ENCODE measurements at regions not wholly inside any gene's neighbourhood (a gene's known extent, or its start where the extent isn't known, plus 50 kb on each side); places are given as distances from the start of the nearest gene placed in this dataset.
A peak's percentile ranks its signal among the peaks of the same experiment; 100 is the strongest.

DNA sequence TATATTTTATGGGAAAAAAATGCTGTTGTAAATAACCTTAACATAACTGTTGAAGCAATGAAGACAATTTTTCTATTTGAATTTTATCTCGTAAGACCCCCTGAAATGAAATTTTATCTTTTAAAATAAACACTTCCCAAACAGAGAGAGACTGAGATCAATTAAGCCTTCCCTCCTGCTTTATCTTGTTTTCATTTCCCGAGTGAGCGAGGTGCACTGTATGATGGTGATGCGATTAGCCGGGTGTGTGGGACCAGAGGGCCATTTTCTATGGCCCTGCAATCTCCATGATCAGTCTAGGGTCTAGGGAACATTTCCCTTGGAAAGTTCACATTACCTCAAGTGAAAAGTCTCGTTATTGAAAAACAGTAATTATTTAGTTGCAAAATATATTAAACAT lies 134.1 kb upstream of the MID1 start:
- peak overlapping the region; percentile 80 for H4K91ac ChIP-seq (ENCODE audit: insufficient read depth, low read depth, low read length)
- intact Hi-C loops (cut with micrococcal nuclease), result no loop called here

More for the DNA sequence above, 134.1 kb upstream of the MID1 start:
- Histone ChIP-seq H3K23ac (ENCODE audit: low read depth, low read length) (no peak overlapping the region), H3K14ac (replicated peaks; ENCODE audit: low read depth, low read length) (no peak overlapping the region), H3K4ac (ENCODE audit: low read depth, low read length) (peak overlapping the region; percentile 54; the same call in 1 of the 2 replicates), H2AFZ (replicated peaks; ENCODE audit: low read length, poor library complexity) (no peak overlapping the region), H3K79me1 (ENCODE audit: low read depth in 1 of 2, low read length in 2 of 2) (no peaks in the 10 kb centered on the region), H4K8ac (ENCODE audit: low read depth in 2 of 2, low read length in 2 of 2) (peak overlapping the region; percentile 38 to 52; a peak in 1 of 4 replicates), H3K9ac (ENCODE audit: low read depth, low read length) (no peak overlapping the region), H2BK5ac (ENCODE audit: low read depth, low read length, poor library complexity, severe bottlenecking) (peak overlapping the region; percentile 59), H3K18ac (ENCODE audit: low read depth, low read length) (no peak overlapping the region), H3K56ac (ENCODE audit: extremely low read depth, insufficient read depth, low read length) (no peak overlapping the region), H2BK15ac (ENCODE audit: low read depth, low read length) (no peak overlapping the region), H3K27ac (ENCODE audit: insufficient read depth, low read length) (peak overlapping the region; percentile 65), H2BK120ac (ENCODE audit: low read depth, low read length) (peak overlapping the region; percentile 59; the same call in 1 of the 2 replicates), H4K5ac (ENCODE audit: low read depth, low read length) (no peak overlapping the region), H3K27me3 (ENCODE audit: control insufficient read depth, insufficient read depth, low read length) (no peaks in the 10 kb centered on the region), H3K36me3 (ENCODE audit: control insufficient read depth, insufficient read depth, low read length) (no peaks in the 10 kb centered on the region), H3K4me2 (ENCODE audit: low read depth, low read length) (no peak overlapping the region), H3K4me3 (ENCODE audit: insufficient read depth, low read depth, low read length) (no peak overlapping the region), H3K9me1 (ENCODE audit: insufficient read depth, low read length) (peaks cover 2% of the 10 kb centered on the region; the same call in 1 of the 2 replicates), H2AK5ac (ENCODE audit: low read depth, low read length) (peak overlapping the region; percentile 79; the same call in 1 of the 2 replicates), H4K20me1 (ENCODE audit: insufficient read depth, low read length) (no peaks in the 10 kb centered on the region), H3K4me1 (ENCODE audit: control insufficient read depth, insufficient read depth, low read length) (0 out of 2 replicates have a peak, but pooled peaks cover 2% of the 10 kb centered on the region), H2BK20ac (ENCODE audit: low read depth, low read length) (peak overlapping the region; percentile 20; the same call in 1 of the 2 replicates), H2AK9ac (replicated peaks; ENCODE audit: low read depth, low read length, poor library complexity) (no peak overlapping the region), H3K9me3 (ENCODE audit: control insufficient read depth, insufficient read depth, low read length) (no peaks in the 10 kb centered on the region)
- DNase-seq (no peak), ATAC-seq (ENCODE audit: low read depth) (no peak)
- dilution Hi-C loops (cut with HindIII; ENCODE audit: low sequenced_read_pairs, unreplicated experiment), result no loop called here
- ChIA-PET POLR2A (ENCODE audit: unreplicated experiment) (no interaction called here), CTCF (no interaction called here)
- in situ Hi-C loops (cut with MboI; ENCODE audit: low sequenced_read_pairs), result no loop called here
- no TSS peak for BruUV-seq (replicated peaks)
- WGBS, 2 experiments (ENCODE audit: extremely low coverage in 2 of 2, insufficient read length in 1 of 2), result no CpG with 5 or more reads among the region's 6 CpGs
- TF ChIP-seq POLR2A (IDR thresholded peaks at IDR 0.05; ENCODE audit: low read depth, low read length) (no peak), RFX5 (IDR thresholded peaks at IDR 0.05; ENCODE audit: low read depth, low read length) (no peak), ELK1 (IDR thresholded peaks at IDR 0.05; ENCODE audit: borderline replicate concordance, low read depth, low read length) (no peak), SMC3 (IDR thresholded peaks at IDR 0.05; ENCODE audit: low read depth, low read length) (no peak), RCOR1 (IDR thresholded peaks at IDR 0.05; ENCODE audit: insufficient replicate concordance, low read length) (no peak), MAZ (IDR thresholded peaks at IDR 0.05; ENCODE audit: borderline replicate concordance, low read depth, low read length) (no peak), USF2 (IDR thresholded peaks at IDR 0.05; ENCODE audit: low read depth, low read length) (no peak), MAFK (IDR thresholded peaks at IDR 0.05; ENCODE audit: low read depth, low read length) (no peak), FOS (IDR thresholded peaks at IDR 0.05; ENCODE audit: low read depth, low read length) (no peak), CEBPB (IDR thresholded peaks at IDR 0.05; ENCODE audit: low read depth, low read length) (no peak), BHLHE40 (IDR thresholded peaks at IDR 0.05; ENCODE audit: low read depth, low read length) (no peak), NFE2L2 (IDR thresholded peaks at IDR 0.05; ENCODE audit: low read depth, low read length) (no peak), CHD1 (IDR thresholded peaks at IDR 0.05; ENCODE audit: low read depth, low read length) (no peak), MXI1 (IDR thresholded peaks at IDR 0.05; ENCODE audit: borderline replicate concordance, low read depth, low read length) (no peak), RAD21 (IDR thresholded peaks at IDR 0.05; ENCODE audit: low read length) (no peak)
- TF ChIP-seq, protein P1, sequence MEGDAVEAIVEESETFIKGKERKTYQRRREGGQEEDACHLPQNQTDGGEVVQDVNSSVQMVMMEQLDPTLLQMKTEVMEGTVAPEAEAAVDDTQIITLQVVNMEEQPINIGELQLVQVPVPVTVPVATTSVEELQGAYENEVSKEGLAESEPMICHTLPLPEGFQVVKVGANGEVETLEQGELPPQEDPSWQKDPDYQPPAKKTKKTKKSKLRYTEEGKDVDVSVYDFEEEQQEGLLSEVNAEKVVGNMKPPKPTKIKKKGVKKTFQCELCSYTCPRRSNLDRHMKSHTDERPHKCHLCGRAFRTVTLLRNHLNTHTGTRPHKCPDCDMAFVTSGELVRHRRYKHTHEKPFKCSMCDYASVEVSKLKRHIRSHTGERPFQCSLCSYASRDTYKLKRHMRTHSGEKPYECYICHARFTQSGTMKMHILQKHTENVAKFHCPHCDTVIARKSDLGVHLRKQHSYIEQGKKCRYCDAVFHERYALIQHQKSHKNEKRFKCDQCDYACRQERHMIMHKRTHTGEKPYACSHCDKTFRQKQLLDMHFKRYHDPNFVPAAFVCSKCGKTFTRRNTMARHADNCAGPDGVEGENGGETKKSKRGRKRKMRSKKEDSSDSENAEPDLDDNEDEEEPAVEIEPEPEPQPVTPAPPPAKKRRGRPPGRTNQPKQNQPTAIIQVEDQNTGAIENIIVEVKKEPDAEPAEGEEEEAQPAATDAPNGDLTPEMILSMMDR (conservative IDR thresholded peaks at IDR 0.05; ENCODE audit: low read depth, low read length), result no peak
